ENCODE measurements at regions not wholly inside any gene's neighbourhood (a gene's known extent, or its start where the extent isn't known, plus 50 kb on each side); places are given as distances from the start of the nearest gene placed in this dataset.

GRCh38 chr20:52564594-52564993 lies 373.0 kb upstream of the ZFP64 start:
- TF ChIP-seq EZH2 (IDR thresholded peaks at IDR 0.05; ENCODE audit: low read depth, low read length, severe bottlenecking) (no peak), TAF7 (optimal IDR thresholded peaks at IDR 0.05; ENCODE audit: borderline replicate concordance, low read depth, low read length) (no peak), GTF2F1 (IDR thresholded peaks at IDR 0.05; ENCODE audit: borderline replicate concordance, low read depth, low read length) (no peak)
- TF ChIP-seq, protein P1, sequence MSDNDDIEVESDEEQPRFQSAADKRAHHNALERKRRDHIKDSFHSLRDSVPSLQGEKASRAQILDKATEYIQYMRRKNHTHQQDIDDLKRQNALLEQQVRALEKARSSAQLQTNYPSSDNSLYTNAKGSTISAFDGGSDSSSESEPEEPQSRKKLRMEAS (IDR thresholded peaks at IDR 0.05): no peak

All from H1 (cell line).